SK-N-SH treated with all-trans-retinoic acid at 6 μM for 48 hours (cell line): ENCODE measurements at regions not wholly inside any gene's neighbourhood (a gene's known extent, or its start where the extent isn't known, plus 50 kb on each side); places are given as distances from the start of the nearest gene placed in this dataset.

ENCODE experiments used
- ATAC-seq: fragments of 200-7000 bp; cut with Tn5 transposase; 3 replicates; pipeline ENCODE4 v1.9.1; 2020; ENCODE audit warnings: mild to moderate bottlenecking, moderate library complexity
- ARNTL ChIP-seq: fragments of 450-650 bp; formaldehyde crosslinking; IDR thresholded peaks from 2 replicates; pipeline ENCODE4 v1.5.0; 2020; ENCODE audit warnings: low read depth, mild to moderate bottlenecking, moderate library complexity, borderline replicate concordance
- BACH2 ChIP-seq: fragments of 250-450 bp; sonication (Bioruptor Pico); IDR thresholded peaks from 2 replicates; pipeline ENCODE4 v1.9.0; 2021; ENCODE audit warnings: mild to moderate bottlenecking, borderline replicate concordance
- CSDC2 ChIP-seq: fragments of 250-450 bp; sonication (Bioruptor Pico); IDR thresholded peaks from 2 replicates; pipeline ENCODE4 v1.5.0; 2020; ENCODE audit warnings: mild to moderate bottlenecking, moderate library complexity
- CSRNP3 ChIP-seq: fragments of 250-450 bp; sonication (Bioruptor Pico); IDR thresholded peaks from 2 replicates; pipeline ENCODE4 v1.5.1; 2021; ENCODE audit warnings: mild to moderate bottlenecking, moderate library complexity
- ESRRG ChIP-seq: fragments of 250-450 bp; sonication (Bioruptor Pico); IDR thresholded peaks from 2 replicates; pipeline ENCODE4 v1.6.1; 2021; ENCODE audit warnings: mild to moderate bottlenecking
- GLIS3 ChIP-seq: fragments of 250-450 bp; sonication (Bioruptor Pico); IDR thresholded peaks from 2 replicates; pipeline ENCODE4 v1.5.0; 2020; ENCODE audit warnings: mild to moderate bottlenecking, moderate library complexity
- ISL1 ChIP-seq: fragments of 250-450 bp; sonication (Bioruptor Pico); IDR thresholded peaks from 2 replicates; pipeline ENCODE4 v2.1.2; 2022; ENCODE audit warnings: mild to moderate bottlenecking, moderate library complexity
- OSR1 ChIP-seq: fragments of 250-450 bp; sonication (Bioruptor Pico); IDR thresholded peaks from 2 replicates; pipeline ENCODE4 v1.8.0; 2022; ENCODE audit warnings: moderate library complexity, mild to moderate bottlenecking, inconsistent platforms
- POU6F1 ChIP-seq: fragments of 250-450 bp; sonication (Bioruptor Pico); IDR thresholded peaks from 2 replicates; pipeline ENCODE4 v1.8.0; 2021; ENCODE audit warnings: low read depth, mild to moderate bottlenecking, moderate library complexity, borderline replicate concordance
- PPARA ChIP-seq: fragments of 250-450 bp; sonication (Bioruptor Pico); IDR thresholded peaks from 2 replicates; pipeline ENCODE4 v1.5.0; 2020; ENCODE audit warnings: mild to moderate bottlenecking, borderline replicate concordance
- RARB ChIP-seq: fragments of 250-450 bp; sonication (Bioruptor Pico); IDR thresholded peaks from 2 replicates; pipeline ENCODE4 v1.8.0; 2021; ENCODE audit warnings: mild to moderate bottlenecking, moderate library complexity
- SNAI2 ChIP-seq: fragments of 250-450 bp; sonication (Bioruptor Pico); IDR thresholded peaks from 2 replicates; pipeline ENCODE4 v1.5.0; 2020; ENCODE audit warnings: mild to moderate bottlenecking, moderate library complexity
- TCF4 ChIP-seq: fragments of 250-450 bp; sonication (Bioruptor Pico); IDR thresholded peaks from 2 replicates; pipeline ENCODE4 v1.8.0; 2021; ENCODE audit warnings: mild to moderate bottlenecking, moderate library complexity, borderline replicate concordance
- TOX ChIP-seq: fragments of 250-450 bp; sonication (Bioruptor Pico); IDR thresholded peaks from 2 replicates; pipeline ENCODE4 v1.8.0; 2021; ENCODE audit warnings: mild to moderate bottlenecking, moderate library complexity, borderline replicate concordance
- ZC3H10 ChIP-seq: fragments of 250-450 bp; sonication (Bioruptor Pico); IDR thresholded peaks from 2 replicates; pipeline ENCODE4 v1.5.1; 2021; ENCODE audit warnings: mild to moderate bottlenecking, moderate library complexity
- ZFP3 ChIP-seq: fragments of 250-450 bp; sonication (Bioruptor Pico); IDR thresholded peaks from 2 replicates; pipeline ENCODE4 v1.5.0; 2020; ENCODE audit warnings: mild to moderate bottlenecking, moderate library complexity
- ZFP30 ChIP-seq: fragments of 450-650 bp; formaldehyde crosslinking; IDR thresholded peaks from 2 replicates; pipeline ENCODE4 v1.5.0; 2022; ENCODE audit warnings: mild to moderate bottlenecking, moderate library complexity
- ZNF565 ChIP-seq: fragments of 450-650 bp; formaldehyde crosslinking; conservative IDR thresholded peaks from 2 replicates; pipeline ENCODE4 v1.5.0; 2020; ENCODE audit warnings: low read depth, mild to moderate bottlenecking, moderate library complexity
- ZNF8 ChIP-seq: fragments of 450-650 bp; formaldehyde crosslinking; IDR thresholded peaks from 2 replicates; pipeline ENCODE4 v1.5.0; 2020; ENCODE audit warnings: mild to moderate bottlenecking, moderate library complexity
- TF ChIP-seq, protein P1 (sequence below): fragments of 250-450 bp; sonication (Bioruptor Pico); IDR thresholded peaks from 2 replicates; pipeline ENCODE4 v1.5.1; 2020; ENCODE audit warnings: low read depth, mild to moderate bottlenecking, moderate library complexity
- TF ChIP-seq, protein P2 (sequence below): fragments of 250-450 bp; sonication (Bioruptor Pico); IDR thresholded peaks from 2 replicates; pipeline ENCODE4 v1.5.0; 2020; ENCODE audit warnings: mild to moderate bottlenecking, moderate library complexity

DNA sequence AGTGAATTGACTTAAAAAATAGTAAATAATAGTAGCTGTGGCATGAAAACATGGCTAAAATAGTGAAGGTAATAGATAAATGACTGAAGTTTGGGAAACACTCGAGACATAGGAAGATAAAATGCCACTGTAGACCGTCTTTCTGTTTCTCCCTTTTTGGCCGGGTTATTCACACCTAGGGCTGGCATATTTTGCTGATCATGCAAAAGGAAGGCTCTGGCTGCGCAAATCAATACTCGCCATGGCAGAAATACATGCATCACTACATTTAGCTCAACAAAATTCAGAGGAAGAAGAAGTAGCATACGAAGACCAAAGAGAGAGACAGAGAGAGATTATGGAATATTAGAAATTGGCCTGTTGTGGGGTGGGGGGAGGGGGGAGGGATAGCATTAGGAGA lies 242.2 kb upstream of the KBTBD8 start:
- TF ChIP-seq CSDC2: no peak
- TF ChIP-seq ZNF8 (CRISPR knock-in tag): no peak
- TF ChIP-seq ZFP3: no peak
- TF ChIP-seq, protein P1, sequence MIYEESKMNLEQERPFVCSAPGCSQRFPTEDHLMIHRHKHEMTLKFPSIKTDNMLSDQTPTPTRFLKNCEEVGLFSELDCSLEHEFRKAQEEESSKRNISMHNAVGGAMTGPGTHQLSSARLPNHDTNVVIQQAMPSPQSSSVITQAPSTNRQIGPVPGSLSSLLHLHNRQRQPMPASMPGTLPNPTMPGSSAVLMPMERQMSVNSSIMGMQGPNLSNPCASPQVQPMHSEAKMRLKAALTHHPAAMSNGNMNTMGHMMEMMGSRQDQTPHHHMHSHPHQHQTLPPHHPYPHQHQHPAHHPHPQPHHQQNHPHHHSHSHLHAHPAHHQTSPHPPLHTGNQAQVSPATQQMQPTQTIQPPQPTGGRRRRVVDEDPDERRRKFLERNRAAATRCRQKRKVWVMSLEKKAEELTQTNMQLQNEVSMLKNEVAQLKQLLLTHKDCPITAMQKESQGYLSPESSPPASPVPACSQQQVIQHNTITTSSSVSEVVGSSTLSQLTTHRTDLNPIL (CRISPR knock-in tag): no peak
- TF ChIP-seq, protein P2, sequence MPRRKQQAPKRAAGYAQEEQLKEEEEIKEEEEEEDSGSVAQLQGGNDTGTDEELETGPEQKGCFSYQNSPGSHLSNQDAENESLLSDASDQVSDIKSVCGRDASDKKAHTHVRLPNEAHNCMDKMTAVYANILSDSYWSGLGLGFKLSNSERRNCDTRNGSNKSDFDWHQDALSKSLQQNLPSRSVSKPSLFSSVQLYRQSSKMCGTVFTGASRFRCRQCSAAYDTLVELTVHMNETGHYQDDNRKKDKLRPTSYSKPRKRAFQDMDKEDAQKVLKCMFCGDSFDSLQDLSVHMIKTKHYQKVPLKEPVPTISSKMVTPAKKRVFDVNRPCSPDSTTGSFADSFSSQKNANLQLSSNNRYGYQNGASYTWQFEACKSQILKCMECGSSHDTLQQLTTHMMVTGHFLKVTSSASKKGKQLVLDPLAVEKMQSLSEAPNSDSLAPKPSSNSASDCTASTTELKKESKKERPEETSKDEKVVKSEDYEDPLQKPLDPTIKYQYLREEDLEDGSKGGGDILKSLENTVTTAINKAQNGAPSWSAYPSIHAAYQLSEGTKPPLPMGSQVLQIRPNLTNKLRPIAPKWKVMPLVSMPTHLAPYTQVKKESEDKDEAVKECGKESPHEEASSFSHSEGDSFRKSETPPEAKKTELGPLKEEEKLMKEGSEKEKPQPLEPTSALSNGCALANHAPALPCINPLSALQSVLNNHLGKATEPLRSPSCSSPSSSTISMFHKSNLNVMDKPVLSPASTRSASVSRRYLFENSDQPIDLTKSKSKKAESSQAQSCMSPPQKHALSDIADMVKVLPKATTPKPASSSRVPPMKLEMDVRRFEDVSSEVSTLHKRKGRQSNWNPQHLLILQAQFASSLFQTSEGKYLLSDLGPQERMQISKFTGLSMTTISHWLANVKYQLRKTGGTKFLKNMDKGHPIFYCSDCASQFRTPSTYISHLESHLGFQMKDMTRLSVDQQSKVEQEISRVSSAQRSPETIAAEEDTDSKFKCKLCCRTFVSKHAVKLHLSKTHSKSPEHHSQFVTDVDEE (CRISPR knock-in tag): no peak
- no peak for TF ChIP-seq ZNF565 (CRISPR knock-in tag)
- TF ChIP-seq SNAI2: no peak
- no peak for TF ChIP-seq RARB (CRISPR knock-in tag)
- no peak for TF ChIP-seq TOX (CRISPR knock-in tag)
- no peak for TF ChIP-seq ARNTL (CRISPR knock-in tag)
- no peak for ATAC-seq

DNA sequence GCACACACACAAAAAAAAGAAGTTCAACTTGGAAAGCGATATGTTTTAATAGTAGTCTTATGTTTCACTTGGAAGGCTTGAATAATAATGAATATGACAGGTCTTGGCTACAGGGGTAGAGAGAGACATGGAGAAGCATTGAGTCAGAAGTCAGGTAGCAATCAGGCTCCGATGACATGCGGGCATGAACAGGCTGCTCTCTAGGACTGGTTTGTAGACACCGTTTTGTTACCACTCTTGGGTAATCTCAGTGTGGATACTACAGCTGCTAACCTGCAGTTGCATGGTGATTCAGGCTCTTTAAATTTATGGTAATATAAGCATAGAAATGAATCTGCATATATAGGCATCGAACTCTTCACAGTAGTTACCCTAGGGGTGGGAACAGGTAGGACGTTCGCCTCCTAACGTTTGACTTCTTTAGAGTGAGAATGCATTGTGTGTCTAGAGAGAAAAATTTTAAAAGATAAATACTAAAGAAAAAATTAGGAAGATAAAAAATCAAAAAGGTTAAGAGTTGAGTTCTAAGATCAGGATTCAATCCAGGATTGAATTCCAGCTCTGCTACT lies 241.6 kb upstream of the KBTBD8 start:
- ATAC-seq: no peak
- no peak for TF ChIP-seq BACH2
- no peak for TF ChIP-seq CSDC2

DNA sequence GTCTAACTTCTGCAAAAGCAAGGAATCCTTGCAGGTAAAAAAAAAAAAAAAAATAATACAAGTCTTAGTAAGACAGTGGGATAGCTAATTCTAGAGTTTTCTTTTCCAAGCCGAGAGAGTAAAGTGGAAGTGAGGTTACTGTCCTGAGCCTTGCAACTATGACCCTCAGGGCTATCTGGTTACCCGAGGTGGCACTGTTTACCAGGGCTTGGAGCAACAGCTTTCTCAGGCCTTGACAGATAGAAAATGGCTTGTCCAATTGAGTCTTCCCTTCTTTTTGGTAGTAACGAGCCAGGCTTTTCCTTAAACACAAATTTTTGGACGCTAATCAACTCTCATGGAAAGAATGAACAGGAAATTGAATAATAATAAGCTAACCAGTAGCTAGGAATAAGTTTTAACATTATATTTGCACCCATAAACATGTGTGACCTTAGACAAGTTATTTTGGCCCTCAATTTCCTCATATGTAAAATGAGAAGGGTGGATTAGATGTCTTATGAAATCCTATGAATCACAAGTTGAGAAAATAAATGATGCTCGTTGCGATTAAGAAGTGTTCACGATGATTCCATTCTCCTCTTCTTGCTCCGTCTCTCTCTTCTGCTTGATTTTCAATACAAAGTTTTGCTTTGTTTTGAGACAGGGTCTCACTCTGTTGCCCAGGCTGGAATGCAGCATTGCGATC lies 236.9 kb upstream of the KBTBD8 start:
- TF ChIP-seq POU6F1 (CRISPR knock-in tag) (no peak), OSR1 (CRISPR knock-in tag) (no peak), GLIS3 (CRISPR knock-in tag) (no peak), ESRRG (CRISPR knock-in tag) (no peak), SNAI2 (no peak), TOX (CRISPR knock-in tag) (no peak), TCF4 (CRISPR knock-in tag) (no peak), RARB (CRISPR knock-in tag) (no peak), ZFP30 (CRISPR knock-in tag) (no peak), PPARA (CRISPR knock-in tag) (no peak), BACH2 (no peak), ZC3H10 (no peak), ARNTL (CRISPR knock-in tag) (no peak), ISL1 (CRISPR knock-in tag) (no peak), CSDC2 (no peak), CSRNP3 (CRISPR knock-in tag) (no peak)
- TF ChIP-seq, protein P1 (CRISPR knock-in tag): no peak
- no peak for ATAC-seq
